ENCODE measurements at regions not wholly inside any gene's neighbourhood (a gene's known extent, or its start where the extent isn't known, plus 50 kb on each side); places are given as distances from the start of the nearest gene placed in this dataset.

DNA sequence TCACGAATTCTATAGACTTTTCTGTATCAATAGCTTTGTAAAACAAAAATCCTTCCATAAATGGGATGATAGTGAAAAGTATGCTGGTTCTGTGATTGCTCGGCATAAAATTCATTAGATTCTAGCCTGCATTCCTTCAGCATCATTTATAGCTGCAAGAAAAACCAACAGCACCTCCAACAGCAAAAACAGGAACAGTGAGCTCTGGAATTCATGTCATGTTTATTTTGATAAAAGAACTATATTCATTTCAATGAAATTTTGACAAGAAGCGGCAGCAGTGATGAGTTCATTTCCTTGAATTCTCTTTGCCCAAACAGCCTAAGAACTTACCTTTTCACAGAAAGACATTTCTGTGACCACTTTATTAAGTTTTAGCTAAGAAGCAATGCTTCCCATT lies 515.2 kb upstream of the CCDC54 start:
- Histone ChIP-seq H3K27ac (ENCODE audit: low read depth) (peak overlapping the region; percentile 33), H3K9me2 (ENCODE audit: insufficient read depth) (peaks cover 11% of the 10 kb centered on the region), H3F3A (replicated peaks; ENCODE audit: low read depth) (no peaks in the 10 kb centered on the region), H3K27me3 (ENCODE audit: insufficient read depth) (no peaks in the 10 kb centered on the region), H3K4me3 (no peak overlapping the region), H3K79me2 (replicated peaks; ENCODE audit: insufficient read depth) (no peaks in the 10 kb centered on the region), H2AFZ (no peak overlapping the region), H3K36me3 (ENCODE audit: insufficient read depth) (0 out of 2 replicates have a peak, but pooled peaks cover 3% of the 10 kb centered on the region), H3K4me1 (ENCODE audit: insufficient read depth) (peaks cover 26% of the 10 kb centered on the region), H4K20me1 (replicated peaks; ENCODE audit: insufficient read depth) (no peaks in the 10 kb centered on the region), H3K4me2 (peak overlapping the region; percentile 16; the same call in 1 of the 2 replicates)
- Mint-ChIP-seq H3K4me1 (peaks cover 24% of the 10 kb centered on the region), H3K27me3 (ENCODE audit: insufficient read depth, low read depth, poor library complexity) (no peaks in the 10 kb centered on the region), H3K9me3 (peaks cover 17% of the 10 kb centered on the region), H3K4me3 (no peak overlapping the region), H3K36me3 (ENCODE audit: low read depth) (peaks cover 42% of the 10 kb centered on the region), H3K27ac (peak overlapping the region; percentile 44; the same call in 1 of the 2 replicates)
- TF ChIP-seq EZH2phosphoT487 (IDR thresholded peaks at IDR 0.05; ENCODE audit: unreplicated experiment) (no peak), JUNB (IDR thresholded peaks at IDR 0.05; ENCODE audit: unreplicated experiment) (no peak), CREB1 (CRISPR knock-in tag; IDR thresholded peaks at IDR 0.05; ENCODE audit: low read depth) (no peak), POLR2AphosphoS5 (IDR thresholded peaks at IDR 0.05; ENCODE audit: low read depth) (no peak)
- TF ChIP-seq, protein P1, sequence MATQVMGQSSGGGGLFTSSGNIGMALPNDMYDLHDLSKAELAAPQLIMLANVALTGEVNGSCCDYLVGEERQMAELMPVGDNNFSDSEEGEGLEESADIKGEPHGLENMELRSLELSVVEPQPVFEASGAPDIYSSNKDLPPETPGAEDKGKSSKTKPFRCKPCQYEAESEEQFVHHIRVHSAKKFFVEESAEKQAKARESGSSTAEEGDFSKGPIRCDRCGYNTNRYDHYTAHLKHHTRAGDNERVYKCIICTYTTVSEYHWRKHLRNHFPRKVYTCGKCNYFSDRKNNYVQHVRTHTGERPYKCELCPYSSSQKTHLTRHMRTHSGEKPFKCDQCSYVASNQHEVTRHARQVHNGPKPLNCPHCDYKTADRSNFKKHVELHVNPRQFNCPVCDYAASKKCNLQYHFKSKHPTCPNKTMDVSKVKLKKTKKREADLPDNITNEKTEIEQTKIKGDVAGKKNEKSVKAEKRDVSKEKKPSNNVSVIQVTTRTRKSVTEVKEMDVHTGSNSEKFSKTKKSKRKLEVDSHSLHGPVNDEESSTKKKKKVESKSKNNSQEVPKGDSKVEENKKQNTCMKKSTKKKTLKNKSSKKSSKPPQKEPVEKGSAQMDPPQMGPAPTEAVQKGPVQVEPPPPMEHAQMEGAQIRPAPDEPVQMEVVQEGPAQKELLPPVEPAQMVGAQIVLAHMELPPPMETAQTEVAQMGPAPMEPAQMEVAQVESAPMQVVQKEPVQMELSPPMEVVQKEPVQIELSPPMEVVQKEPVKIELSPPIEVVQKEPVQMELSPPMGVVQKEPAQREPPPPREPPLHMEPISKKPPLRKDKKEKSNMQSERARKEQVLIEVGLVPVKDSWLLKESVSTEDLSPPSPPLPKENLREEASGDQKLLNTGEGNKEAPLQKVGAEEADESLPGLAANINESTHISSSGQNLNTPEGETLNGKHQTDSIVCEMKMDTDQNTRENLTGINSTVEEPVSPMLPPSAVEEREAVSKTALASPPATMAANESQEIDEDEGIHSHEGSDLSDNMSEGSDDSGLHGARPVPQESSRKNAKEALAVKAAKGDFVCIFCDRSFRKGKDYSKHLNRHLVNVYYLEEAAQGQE (IDR thresholded peaks at IDR 0.05; ENCODE audit: unreplicated experiment) = no peak
- TF ChIP-seq, protein P2, sequence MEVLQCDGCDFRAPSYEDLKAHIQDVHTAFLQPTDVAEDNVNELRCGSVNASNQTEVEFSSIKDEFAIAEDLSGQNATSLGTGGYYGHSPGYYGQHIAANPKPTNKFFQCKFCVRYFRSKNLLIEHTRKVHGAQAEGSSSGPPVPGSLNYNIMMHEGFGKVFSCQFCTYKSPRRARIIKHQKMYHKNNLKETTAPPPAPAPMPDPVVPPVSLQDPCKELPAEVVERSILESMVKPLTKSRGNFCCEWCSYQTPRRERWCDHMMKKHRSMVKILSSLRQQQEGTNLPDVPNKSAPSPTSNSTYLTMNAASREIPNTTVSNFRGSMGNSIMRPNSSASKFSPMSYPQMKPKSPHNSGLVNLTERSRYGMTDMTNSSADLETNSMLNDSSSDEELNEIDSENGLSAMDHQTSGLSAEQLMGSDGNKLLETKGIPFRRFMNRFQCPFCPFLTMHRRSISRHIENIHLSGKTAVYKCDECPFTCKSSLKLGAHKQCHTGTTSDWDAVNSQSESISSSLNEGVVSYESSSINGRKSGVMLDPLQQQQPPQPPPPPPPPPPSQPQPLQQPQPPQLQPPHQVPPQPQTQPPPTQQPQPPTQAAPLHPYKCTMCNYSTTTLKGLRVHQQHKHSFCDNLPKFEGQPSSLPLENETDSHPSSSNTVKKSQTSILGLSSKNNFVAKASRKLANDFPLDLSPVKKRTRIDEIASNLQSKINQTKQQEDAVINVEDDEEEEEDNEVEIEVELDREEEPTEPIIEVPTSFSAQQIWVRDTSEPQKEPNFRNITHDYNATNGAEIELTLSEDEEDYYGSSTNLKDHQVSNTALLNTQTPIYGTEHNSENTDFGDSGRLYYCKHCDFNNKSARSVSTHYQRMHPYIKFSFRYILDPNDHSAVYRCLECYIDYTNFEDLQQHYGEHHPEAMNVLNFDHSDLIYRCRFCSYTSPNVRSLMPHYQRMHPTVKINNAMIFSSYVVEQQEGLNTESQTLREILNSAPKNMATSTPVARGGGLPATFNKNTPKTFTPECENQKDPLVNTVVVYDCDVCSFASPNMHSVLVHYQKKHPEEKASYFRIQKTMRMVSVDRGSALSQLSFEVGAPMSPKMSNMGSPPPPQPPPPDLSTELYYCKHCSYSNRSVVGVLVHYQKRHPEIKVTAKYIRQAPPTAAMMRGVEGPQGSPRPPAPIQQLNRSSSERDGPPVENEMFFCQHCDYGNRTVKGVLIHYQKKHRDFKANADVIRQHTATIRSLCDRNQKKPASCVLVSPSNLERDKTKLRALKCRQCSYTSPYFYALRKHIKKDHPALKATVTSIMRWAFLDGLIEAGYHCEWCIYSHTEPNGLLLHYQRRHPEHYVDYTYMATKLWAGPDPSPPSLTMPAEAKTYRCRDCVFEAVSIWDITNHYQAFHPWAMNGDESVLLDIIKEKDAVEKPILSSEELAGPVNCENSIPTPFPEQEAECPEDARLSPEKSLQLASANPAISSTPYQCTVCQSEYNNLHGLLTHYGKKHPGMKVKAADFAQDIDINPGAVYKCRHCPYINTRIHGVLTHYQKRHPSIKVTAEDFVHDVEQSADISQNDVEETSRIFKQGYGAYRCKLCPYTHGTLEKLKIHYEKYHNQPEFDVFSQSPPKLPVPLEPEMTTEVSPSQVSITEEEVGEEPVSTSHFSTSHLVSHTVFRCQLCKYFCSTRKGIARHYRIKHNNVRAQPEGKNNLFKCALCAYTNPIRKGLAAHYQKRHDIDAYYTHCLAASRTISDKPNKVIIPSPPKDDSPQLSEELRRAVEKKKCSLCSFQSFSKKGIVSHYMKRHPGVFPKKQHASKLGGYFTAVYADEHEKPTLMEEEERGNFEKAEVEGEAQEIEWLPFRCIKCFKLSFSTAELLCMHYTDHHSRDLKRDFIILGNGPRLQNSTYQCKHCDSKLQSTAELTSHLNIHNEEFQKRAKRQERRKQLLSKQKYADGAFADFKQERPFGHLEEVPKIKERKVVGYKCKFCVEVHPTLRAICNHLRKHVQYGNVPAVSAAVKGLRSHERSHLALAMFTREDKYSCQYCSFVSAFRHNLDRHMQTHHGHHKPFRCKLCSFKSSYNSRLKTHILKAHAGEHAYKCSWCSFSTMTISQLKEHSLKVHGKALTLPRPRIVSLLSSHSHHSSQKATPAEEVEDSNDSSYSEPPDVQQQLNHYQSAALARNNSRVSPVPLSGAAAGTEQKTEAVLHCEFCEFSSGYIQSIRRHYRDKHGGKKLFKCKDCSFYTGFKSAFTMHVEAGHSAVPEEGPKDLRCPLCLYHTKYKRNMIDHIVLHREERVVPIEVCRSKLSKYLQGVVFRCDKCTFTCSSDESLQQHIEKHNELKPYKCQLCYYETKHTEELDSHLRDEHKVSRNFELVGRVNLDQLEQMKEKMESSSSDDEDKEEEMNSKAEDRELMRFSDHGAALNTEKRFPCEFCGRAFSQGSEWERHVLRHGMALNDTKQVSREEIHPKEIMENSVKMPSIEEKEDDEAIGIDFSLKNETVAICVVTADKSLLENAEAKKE (CRISPR knock-in tag; IDR thresholded peaks at IDR 0.05) = no peak
- TF ChIP-seq, protein P3, sequence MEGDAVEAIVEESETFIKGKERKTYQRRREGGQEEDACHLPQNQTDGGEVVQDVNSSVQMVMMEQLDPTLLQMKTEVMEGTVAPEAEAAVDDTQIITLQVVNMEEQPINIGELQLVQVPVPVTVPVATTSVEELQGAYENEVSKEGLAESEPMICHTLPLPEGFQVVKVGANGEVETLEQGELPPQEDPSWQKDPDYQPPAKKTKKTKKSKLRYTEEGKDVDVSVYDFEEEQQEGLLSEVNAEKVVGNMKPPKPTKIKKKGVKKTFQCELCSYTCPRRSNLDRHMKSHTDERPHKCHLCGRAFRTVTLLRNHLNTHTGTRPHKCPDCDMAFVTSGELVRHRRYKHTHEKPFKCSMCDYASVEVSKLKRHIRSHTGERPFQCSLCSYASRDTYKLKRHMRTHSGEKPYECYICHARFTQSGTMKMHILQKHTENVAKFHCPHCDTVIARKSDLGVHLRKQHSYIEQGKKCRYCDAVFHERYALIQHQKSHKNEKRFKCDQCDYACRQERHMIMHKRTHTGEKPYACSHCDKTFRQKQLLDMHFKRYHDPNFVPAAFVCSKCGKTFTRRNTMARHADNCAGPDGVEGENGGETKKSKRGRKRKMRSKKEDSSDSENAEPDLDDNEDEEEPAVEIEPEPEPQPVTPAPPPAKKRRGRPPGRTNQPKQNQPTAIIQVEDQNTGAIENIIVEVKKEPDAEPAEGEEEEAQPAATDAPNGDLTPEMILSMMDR (conservative IDR thresholded peaks at IDR 0.05; ENCODE audit: low read depth in 2 of 2) = 0 out of 4 replicates have a peak, but pooled peaks of 1 of the 2 experiments have one; percentile 8
- DNase-seq (ENCODE audit: low spot score) (no peak), ATAC-seq (no peak)

Measured in GM23338 (cell line).